HUDEP-2 (cell line): ENCODE measurements at regions not wholly inside any gene's neighbourhood (a gene's known extent, or its start where the extent isn't known, plus 50 kb on each side); places are given as distances from the start of the nearest gene placed in this dataset.
"Not testable (repeated sequence)": the region's sequence is repeated elsewhere in the genome, so short reads cannot be mapped to it uniquely, and the experiment has no call there.

Source experiments
- DNase-seq, 76 experiments: peaks; one replicate each; lab custom pipeline; 2025; ENCODE audit not compliant: unreplicated experiment in 76 of 76; lab: John Stamatoyannopoulos, UW

DNA sequence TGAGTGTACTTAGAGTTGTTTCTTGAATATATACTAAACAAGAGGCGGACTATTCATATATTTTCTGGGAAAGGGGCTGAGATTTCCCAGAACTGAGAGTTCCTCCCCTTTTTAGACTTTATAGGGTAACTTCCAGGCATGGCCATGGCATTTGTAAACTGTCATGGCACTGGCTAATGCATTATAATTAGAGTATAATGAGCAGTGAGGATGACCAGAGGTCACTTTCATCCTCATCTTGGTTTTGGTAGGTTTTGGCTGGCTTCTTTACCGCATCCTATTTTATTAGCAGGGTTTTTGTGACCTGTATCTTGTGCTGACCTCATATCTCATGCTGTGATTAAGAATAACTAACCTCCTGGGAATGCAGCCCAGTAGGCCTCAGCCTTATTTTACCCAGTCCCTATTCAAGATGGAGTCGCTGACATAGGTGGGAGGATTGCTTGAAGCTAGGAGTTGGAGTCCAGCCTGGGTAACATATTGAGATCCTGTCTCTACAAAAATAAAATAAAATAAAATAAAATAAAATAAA, 91.4 kb downstream of the MOBP start:
- DNase-seq = no peak

DNA sequence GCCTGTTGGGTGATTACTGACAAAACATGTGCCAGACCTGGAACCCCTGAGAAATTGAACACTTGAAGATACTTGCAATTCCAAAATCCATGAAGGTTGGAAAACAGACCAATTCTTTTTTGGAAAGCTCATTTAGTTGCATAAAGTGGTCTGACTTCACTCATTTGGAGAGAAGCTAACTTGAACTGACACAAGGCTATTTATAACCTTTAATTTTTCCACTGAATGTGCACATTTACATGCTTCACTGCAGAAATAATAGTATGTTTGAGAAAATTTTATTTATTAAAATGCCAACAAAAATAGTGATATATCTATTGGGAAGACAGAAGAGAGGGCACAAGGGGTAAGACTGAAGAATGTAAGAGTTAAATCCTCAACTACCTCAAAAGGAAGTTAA, 92.1 kb downstream of the MOBP start:
- no peak for DNase-seq

DNA sequence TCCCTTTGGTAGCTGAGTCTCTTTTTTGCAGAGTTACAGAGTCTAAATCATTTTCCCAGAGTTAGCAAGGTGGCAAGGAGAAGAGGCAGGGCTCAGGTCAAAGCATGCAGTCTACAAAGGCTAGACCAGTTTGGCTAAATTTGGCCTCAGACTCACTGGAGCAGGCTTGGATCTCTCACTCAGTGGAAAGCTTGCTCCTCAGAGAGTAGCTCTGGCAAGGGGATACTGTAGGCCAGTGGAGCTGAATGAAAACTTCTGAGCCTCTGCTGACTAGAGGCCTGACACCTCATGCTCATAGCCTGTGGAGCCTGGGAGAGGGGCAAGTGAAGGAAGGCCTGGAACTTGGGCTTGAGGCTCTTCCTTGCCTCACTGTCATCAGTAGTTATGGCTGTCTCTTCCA, 101.0 kb downstream of the MOBP start:
- DNase-seq = no peak

DNA sequence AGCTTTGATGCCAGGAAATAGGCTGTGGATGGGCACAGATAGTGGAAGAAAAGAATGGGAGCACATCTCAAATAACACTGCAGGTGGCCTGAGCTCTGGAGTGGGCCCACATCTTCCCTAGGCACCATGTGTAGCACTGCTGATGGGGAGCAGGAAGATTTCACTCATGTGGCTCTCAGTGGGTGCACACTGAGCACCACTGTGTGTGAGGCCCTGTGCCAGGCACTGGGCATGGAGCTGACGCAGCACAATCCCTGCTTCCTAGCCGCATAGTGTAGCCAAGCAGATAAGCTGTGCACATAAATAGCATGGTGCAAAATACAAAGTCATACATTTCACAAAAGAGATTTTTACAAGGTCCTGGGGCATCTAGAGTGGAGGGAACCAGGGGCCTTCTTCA, 101.6 kb downstream of the MOBP start:
- no peak for DNase-seq

DNA sequence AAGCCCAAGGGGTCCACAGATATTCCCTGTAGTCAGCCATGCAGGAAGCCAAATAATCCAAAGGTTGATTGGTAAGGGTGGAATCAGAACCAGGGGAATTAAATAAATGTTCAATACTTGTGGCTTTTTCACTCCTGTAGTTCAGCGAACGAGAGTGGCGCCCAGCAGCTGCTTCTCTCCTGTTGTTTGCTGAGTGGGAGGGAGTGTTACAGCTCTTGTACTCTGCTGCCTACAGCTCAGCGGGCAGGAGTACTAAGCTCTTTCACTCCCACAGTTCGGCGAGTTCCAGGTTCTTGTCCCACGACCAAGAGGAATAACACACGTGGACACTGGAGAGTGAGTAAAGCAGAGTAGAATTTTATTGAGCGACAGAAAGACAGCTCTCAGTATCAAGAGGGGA, 105.9 kb downstream of the MOBP start:
- DNase-seq = no peak

DNA sequence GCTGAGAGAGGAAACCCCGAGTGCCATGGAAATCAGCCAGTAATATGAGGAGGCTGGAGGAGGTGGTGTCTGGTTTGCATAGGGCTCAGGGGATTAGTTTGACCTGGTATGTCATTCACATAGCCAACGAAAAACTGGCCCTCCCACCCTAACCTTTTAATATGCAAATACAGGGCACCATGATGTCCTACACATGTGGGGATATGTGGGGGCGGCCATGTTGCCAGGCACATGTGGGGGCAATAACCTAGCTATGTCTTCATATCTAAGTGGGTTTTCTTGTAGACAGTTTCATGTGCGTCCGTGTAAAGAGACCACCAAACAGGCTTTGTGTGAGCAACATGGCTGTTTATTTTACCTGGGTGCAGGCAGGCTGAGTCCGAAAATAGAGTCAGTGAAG, 110.1 kb downstream of the MOBP start:
- DNase-seq = no peak

DNA sequence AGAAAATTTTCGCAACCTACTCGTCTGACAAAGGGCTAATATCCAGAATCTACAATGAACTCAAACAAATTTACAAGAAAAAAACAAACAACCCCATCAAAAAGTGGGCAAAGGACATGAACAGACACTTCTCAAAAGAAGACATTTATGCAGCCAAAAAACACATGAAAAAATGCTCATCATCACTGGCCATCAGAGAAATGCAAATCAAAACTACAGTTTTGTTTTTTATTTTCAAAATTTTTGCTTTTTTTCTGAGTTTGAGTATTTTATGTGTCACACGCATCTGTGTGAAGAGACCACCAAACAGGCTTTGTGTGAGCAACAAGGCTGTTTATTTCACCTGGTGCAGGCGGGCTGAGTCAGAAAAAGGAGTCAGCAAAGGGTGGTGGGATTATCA, 118.7 kb downstream of the MOBP start:
- DNase-seq = not testable (repeated sequence)

DNA sequence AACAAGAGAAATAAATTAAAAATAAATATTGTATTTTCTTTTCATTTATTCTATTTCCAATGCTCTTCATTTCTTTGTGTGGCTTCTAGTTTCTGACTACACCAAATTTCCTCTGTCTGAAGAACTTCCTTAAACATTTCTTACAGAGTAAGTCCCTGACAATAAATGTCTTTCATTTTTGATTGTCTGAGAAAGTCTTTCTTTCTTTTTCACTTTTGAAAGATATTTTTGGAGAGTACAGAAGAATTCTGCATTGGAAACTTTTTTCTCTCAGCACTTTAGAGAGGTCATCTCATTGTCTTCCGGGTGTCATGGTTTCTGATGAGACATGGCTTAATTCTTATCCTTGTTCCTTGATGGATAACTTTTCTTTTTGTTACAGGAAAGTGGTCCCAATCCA, 119.6 kb downstream of the MOBP start:
- no peak for DNase-seq

DNA sequence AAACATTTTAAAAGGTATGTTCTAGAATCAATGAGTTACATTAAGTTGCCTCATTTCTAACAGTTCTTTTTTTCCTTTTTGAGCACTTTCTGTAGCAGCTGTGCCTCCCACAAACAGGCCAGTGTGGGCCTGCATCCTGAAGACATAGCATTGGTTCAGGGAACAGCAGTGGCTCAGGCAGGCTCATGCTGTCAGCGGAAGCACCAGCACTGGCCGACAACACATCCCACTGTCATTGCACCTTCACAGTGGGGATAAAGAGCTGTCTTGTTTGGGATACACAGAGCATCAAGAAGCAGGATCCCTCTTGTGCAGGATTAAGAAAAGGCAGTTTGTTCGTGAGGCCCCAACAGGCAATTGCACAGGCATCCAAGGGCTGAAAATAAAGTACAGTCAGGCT, 123.3 kb downstream of the MOBP start:
- DNase-seq = no peak

DNA sequence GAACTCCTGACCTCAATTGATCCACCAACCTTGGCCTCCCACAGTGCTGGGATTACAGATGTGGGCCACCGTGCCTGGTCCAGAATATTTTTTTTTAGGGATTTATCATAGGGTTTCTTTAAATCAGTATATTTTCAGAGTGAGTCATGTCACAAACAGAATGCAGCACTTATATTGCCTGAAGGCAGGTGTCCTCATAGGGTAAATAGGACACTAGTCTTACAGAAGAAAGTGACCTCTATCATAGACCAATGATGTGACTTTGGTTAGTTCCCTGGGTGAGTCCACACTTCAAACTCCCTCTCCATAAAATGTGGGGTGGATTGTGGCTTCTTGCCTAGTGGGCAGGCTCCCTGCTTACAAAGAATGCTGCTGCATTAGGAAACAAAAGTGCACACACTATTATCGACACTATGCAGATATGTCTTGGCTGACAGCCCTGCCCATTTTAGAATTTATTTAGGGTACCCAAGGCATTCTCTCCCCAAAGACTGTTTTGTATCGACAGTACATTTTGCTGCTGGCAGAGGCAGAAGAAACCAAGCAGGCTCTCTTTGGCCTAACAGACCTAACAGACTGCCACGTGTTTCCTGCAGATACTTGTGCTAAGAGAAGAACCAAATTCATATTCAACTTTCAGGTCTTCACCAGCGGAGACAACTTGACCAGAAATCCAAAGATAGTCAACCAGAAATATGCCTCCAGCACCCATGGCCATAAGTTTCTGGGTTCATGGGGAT, 125.0 kb downstream of the MOBP start:
- no peak for DNase-seq

DNA sequence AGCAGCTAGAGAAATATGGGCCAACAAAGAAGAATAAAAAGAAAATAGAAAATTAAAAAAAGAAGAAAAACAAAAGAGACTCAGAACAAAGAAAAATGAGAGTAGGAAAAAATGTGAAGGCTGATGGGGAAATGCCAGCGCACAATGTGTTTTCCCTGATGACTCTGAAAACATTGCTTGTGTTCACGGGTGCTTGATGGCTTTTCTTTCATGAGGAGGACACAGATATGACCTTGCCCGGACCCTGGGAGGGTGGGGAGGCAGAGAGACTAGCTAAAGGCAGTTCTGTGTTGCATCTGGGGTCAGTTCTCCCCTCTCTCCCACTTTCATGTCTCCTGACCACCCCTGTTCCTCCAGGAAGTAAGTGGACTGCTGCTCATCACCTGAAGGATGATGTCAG, 125.9 kb downstream of the MOBP start:
- no peak for DNase-seq

DNA sequence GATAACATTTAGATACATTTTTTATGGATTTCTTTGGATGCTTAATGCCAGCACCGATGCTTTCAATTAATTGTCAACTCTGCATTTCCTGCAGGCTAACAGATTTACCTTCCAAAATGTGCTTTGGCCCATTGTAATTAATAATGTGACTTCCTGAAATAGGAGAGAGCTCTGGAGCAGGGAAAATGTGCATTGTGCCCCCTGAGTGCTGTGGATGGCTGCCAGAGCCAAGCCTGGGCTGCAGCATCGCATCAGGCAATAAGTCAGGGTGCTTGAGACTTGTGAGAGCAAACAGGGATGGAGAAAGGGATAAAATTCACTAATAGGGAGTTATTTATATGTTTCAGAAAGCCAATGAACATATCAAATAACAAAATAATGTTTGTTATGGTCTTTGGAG, 133.8 kb downstream of the MOBP start:
- DNase-seq = no peak

DNA sequence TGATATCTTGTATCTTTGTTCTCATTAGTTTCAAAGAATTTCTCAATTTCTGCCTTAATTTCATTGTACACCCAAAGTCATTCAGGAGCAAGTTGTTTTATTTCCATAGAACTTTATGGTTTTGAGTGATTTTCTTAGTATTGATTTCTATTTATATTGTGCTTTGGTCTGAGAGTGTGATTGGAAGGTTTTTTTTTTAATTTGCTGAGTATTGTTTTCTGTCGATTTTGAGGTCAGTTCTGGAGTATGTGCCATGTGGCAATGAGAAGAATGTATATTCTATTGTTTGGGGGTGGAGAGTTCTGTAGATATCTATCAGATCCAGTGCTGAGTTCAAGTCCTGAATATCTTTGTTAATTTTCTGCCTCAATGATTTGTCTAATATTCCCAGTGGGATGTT, 138.4 kb downstream of the MOBP start:
- no peak for DNase-seq

DNA sequence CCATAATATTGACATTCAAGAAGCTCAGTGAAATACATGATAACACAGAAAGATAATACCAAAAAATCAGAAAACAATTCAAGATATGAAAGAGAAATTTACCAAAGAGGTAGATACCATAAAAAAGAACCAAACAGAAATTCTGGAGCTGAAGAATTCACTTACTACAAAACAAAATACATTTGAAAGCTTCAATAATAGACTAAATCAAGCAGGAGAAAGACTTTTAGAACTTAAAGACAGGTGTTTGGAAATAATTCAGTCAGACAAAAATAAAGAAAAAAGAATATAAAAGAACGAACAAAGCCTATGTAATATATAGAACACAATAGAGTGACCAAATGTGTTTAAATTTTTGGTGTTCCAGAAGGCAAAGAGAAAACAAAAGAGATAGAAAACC, 158.7 kb downstream of the MOBP start:
- DNase-seq = no peak

DNA sequence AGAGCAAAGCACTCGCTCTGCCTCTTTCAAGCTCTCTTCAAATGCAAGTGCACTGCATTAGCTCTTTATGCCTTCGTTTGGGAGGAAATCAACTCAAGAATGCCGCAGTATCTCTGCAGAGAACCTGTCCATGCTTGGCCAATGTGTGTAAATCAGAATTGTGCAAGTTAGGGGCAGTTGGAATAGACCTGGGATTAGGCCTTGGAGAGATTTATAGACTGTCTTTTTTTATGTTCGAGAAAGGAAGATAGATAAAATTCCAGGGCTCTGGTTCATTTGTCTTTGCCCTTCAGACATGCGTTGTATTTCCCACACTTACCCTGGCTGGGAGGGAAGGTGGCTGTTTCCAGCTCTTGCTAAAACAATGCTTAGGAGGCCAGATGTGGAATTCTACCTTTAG, 163.7 kb downstream of the MOBP start:
- no peak for DNase-seq

DNA sequence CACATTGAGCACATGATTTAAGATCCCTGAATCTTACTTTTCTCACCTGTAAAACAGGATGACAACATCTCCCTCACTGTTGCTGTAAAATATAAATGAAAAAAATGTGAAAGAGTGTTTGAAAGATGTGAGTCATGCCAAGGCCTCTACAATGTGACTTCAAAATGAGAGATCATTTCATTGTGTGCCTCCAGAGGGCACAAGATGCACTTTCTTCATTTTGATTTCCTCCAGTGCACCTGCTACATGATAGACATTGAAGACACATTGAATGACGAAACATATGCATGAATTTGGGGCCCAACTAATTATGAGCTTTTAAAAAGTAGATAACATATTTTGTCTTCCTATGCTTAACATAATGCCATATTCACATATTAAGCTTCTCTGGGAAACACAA, 170.3 kb downstream of the MOBP start:
- DNase-seq = peak in 38 of 76 experiments; percentile 2 to 68 (median 39)

DNA sequence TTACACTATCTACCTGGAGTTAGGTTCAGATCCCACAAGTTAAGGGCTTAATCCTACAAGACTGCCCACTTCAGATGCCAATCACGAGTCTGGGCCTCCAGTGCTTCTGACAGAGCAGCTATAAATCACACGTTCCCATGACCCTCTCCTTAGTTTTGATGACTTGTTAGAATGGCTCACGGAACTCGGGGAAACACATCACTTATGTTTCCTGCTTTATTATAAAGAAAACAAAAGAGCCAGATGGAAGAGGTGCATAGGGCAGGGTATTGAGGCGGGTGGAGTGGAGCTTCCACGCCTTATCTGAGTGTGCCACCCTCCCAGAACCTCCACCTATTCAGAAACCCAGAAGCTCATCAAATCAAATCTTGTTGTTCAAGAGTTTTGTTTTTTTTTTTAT, 170.8 kb downstream of the MOBP start:
- peak in 40 of 76 experiments; percentile 2 to 64 (median 20) for DNase-seq

DNA sequence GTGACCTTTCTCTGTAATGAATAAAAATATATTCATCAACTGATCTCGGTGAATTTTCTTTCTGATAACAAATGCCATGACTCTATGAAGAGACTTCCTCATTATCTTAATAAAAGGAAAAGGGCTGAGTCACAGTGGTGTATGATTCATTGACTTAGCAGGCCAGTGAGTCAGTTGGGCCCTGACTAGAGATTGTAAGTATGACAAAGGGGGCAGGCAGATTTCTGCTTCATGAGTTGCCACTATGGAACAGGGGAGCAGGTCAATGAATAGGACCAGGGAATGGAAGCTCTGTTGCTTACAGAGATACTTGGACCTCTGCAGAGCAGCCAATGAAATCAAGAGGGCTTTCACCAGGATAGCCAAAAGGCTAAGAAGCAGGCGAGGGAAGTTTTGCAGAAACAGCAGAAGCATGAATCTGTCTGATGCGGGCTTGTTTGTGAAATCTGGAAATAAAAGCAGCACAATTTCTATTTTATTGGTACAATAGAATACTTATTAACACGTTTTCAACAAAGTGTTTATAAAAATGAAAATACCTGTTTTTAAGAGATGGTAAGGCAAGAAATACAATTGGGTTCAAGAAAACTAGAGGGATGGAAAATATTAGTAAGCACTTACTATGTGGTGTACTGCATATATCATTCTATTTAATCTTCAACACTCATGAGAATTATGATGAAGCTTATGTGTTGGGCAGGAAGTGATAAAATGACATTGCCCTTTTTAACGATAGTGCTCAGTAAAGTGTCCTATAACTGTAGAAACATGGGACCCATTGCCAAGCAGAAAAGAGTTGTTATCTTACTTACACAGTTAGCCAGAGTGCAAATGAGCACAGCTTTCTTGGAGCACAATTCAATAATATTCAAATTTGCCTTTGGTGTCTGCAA, 169.8 kb upstream of the MYRIP start:
- DNase-seq = peak in 72 of 76 experiments; percentile 5 to 91 (median 66)

DNA sequence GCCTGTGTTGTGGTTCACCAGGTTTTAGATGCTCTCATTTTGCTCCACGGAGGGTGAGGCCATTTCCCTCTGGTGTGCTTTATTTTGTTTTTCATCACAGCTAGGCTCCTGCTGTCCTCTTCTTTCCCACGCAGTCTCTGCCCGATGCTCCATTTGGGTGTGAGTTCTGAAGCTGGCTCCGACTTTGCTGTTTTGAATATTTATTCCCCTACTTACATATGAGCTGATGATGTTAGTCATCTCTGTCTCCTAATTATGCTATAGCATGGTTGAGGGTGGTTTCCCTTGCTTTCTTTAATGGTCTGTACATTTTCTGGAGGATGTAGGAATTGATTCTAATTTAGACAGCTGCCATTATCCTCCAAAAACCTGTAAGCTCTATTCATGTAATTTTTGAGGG, 168.1 kb upstream of the MYRIP start:
- DNase-seq = no peak

DNA sequence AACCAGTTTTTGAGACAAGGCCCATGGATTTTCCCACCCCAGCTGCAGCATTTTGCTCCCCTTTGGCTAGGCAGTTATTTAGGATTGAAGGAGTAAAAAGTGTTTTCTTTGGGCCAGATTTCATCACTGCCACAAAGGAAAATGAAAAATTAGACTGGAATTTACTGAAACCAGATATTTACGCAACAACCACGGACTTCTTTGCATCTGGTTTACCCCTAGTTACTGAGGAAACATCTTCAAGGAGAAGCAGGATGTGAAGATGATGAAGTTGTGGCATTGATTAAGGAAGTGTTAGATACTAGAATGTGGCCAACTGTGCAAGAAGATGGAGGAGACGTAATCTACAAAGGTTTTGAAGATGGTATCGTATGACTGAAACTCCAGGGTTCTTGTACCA, 165.2 kb upstream of the MYRIP start:
- DNase-seq = no peak

DNA sequence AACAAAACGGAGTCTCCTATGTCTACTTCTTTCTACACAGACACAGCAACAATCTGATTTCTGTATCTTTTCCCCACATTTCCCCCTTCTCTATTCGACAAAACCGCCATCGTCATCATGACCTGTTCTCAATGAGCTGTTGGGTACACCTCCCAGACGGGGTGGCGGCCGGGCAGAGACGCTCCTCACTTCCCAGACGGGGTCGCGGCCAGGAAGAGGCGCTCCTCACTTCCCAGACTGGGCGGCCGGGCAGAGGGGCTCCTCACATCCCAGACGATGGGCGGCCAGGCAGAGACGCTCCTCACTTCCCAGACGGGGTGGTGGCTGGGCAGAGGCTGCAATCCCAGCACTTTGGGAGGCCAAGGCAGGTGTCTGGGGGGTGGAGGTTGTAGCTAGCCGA, 158.2 kb upstream of the MYRIP start:
- not testable (repeated sequence) for DNase-seq
